GM23338 (cell line): ENCODE measurements at regions not wholly inside any gene's neighbourhood (a gene's known extent, or its start where the extent isn't known, plus 50 kb on each side); places are given as distances from the start of the nearest gene placed in this dataset.

Source experiments
- small RNA-seq: library from RNA; depleted of rRNA; stranded (forward); fragments of <200 nt; gene quantifications from one replicate; pipeline ENCODE3, GENCODE V24; 2014; ENCODE audit warnings: low replicate concordance

Small RNAs in the stretch of these regions (small RNA-seq; reads per million reads assigned to genes)
- 0.12 reads per million for gene RF00096
